HG03571 (cell line): ENCODE measurements at regions not wholly inside any gene's neighbourhood (a gene's known extent, or its start where the extent isn't known, plus 50 kb on each side); places are given as distances from the start of the nearest gene placed in this dataset.
"Not testable (repeated sequence)": the region's sequence is repeated elsewhere in the genome, so short reads cannot be mapped to it uniquely, and the experiment has no call there.

Source experiments
- ATAC-seq: cut with Tn5 transposase; IDR thresholded peaks from one replicate; pipeline ENCODE4 v1.9.1; 2021; ENCODE audit not compliant: unreplicated experiment

GRCh38 chr1:60619581-60619980, 462.8 kb upstream of the NFIA start:
- no peak for ATAC-seq

GRCh38 chr1:60615666-60616065, 466.7 kb upstream of the NFIA start:
- no peak for ATAC-seq

- ATAC-seq, result no peak
These were observed 469.6 kb upstream of the NFIA start for GRCh38 chr1:60612790-60613189.

- ATAC-seq, result not testable (repeated sequence)
These were observed 475.4 kb upstream of the NFIA start for GRCh38 chr1:60606921-60607320.

GRCh38 chr1:60600532-60600931, 481.8 kb upstream of the NFIA start:
- ATAC-seq, result no peak

DNA sequence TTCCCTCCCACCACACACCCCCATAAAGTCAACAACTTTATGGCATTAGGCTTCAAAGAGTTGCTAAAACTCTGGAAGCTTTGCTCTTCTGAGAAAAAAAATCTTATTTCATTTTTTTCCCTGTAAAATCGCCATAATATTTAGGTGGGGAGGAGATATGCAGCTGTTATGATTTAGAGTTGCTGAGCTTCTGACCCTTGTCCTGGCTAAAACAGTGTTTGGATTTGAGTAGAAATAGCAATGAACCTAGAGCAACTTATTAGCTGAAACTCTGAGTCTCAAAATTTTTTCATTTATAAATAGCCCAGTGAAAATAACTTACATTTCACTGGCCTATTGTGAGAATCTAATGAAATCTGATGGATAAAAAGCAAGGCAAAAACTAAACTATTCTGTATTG, 482.8 kb upstream of the NFIA start:
- ATAC-seq, result no peak

DNA sequence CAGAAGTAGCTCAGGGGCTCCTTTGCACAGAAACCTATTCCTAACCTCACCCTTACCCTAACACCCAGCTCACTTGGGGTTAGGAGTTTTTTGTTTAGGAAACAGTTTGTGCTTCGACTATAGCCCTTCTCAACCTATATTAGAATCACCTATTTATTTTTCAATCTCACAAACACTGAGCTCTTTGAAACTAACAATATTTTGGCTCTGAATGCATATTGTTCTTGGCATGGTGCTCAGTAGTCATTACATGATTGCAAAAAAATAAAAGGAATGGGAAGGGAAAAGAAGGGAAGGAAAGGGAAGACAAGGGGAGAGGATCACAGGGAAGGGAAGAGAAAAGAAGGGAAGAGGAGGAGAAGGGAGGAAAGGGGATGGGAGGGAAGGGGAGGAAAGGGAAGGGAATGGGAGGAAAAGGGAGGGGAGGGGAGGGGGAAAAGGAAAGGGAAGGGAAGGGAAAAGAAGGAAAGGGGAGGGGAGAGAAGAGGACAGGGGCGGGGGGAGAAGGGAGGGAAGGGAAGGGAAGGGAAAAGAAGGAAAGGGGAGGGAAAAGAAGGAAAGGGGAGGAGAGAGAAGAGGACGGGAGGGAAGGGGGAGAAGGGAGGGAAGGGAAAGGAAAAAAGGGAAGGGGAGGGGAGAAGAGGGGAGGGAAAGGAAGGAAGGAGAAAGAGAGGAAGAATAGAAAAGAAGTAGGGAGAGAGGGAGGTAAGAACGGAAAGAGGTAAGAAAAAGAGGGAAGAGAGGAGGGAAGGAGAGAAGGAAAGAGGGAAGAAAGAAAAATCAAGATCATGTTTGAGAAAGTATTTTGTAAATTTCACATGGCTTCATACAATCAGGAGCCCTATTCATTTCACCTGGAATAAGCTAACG, 484.1 kb upstream of the NFIA start:
- ATAC-seq, result no peak

DNA sequence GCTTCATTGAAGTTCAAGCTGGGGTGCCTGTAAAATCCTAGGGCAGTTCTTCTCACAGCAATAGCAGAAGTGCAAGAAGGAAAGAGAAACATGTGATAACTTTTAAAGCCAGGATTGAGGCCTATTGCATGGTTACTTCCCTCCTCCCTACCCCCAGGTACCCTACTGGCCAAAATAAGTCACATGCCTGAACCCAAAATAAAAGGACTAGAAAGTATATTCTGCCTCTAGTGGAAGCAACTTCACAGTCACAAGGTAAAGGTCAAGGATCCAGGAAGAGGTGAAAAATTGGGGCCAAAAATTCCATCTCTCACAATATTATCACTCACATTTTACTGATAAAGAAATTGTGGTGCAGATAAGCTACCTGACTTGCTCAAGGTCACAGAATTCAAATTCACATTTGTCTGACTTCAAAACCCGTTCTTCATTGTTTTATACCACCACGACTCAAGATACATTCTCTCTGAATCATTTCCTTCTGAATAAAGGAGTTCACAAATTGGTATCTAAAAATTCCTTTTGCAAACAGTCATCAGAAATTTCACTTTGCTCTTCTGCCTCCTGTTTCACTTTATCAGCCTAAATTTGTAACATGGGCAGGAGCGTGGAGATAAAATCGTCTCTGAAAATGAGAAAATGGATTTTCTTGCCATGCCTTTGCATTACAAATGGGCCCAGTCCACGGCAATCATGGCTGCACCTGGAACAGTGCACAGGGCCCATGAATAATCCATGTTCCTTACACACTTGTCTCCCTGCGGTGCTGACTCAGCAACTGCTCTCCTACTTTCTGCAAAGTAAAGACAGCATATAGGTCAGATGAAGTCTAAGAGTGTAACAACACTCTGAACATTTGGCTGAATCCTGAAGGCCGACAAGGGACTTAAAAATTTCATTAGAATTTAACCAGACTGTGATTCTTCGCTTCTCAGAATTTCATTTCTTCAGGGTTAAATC, 485.3 kb upstream of the NFIA start:
- ATAC-seq, result no peak

DNA sequence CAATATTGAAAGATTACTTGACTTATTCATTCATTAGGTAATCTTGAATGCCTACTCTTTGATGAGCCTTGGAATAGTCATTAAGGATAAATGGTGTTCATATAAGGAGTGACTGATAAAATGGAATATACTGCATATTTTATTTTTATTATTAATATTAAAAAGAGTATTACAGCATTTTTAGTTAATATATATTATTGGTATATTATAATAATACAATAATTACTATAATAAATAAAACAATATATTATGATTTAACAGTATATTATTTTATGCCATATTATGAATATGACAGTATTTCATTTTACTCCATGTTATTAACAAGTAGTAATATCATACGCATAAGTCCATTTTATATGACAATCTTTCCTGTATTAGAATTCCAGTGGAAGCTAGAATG, 490.8 kb upstream of the NFIA start:
- no peak for ATAC-seq

GRCh38 chr1:60589916-60590315, 492.4 kb upstream of the NFIA start:
- ATAC-seq, result no peak

GRCh38 chr1:60589046-60589748, 493.2 kb upstream of the NFIA start:
- ATAC-seq, result no peak

GRCh38 chr1:60584371-60584770, 498.0 kb upstream of the NFIA start:
- no peak for ATAC-seq

- no peak for ATAC-seq
These were observed 498.7 kb upstream of the NFIA start for GRCh38 chr1:60583696-60584095.

- ATAC-seq, result no peak
These were observed 500.7 kb upstream of the NFIA start for GRCh38 chr1:60581455-60582220.

DNA sequence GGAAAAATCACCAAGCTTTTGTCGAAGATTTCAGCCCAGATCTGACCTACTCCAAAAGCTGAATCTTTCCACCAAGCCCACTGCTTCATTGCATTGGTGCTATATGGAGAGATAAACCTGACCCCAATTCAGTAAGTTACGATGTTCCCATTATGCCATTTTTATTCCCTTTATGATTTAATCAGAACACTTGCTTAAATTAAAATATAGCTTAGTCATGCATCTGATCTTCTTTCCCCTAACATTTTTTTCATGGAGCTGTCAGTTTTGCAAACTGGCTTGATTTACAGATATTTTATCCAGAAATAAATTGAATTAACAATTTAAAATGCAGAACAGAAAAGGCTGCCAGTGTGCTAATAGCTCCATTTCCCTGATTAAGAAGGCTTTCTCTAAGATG, 503.5 kb upstream of the C1orf87 start:
- ATAC-seq, result no peak

- ATAC-seq, result no peak
These were observed 501.9 kb upstream of the C1orf87 start for GRCh38 chr1:60575326-60575977.

GRCh38 chr1:60573726-60574409, 500.3 kb upstream of the C1orf87 start:
- ATAC-seq, result no peak

- no peak for ATAC-seq
These were observed 499.6 kb upstream of the C1orf87 start for GRCh38 chr1:60573121-60573520.

GRCh38 chr1:60572378-60572777, 498.8 kb upstream of the C1orf87 start:
- ATAC-seq, result no peak
